Loucy (cell line): ENCODE measurements at regions not wholly inside any gene's neighbourhood (a gene's known extent, or its start where the extent isn't known, plus 50 kb on each side); places are given as distances from the start of the nearest gene placed in this dataset.
A peak's percentile ranks its signal among the peaks of the same experiment; 100 is the strongest.

Experiments
- H2AFZ ChIP-seq: fragments of 200-600 bp; sonication (generic); 2 replicates; pipeline ENCODE4 v1.6.0; 2016; ENCODE audit warnings: antibody characterized with exemption, mild to moderate bottlenecking, low read length, moderate library complexity
- H3F3A ChIP-seq: fragments of 200-600 bp; 2 replicates; pipeline ENCODE4 v1.6.0; 2016; ENCODE audit warnings: antibody characterized with exemption, low read depth, mild to moderate bottlenecking
- H3K27me3 ChIP-seq: fragments of 200-600 bp; sonication (generic); 2 replicates; pipeline ENCODE4 v1.6.1; 2014; ENCODE audit warnings: low read length, mild to moderate bottlenecking; ENCODE audit not compliant: insufficient read depth, poor library complexity, severe bottlenecking
- H3K36me3 ChIP-seq: fragments of 200-600 bp; sonication (generic); 2 replicates; pipeline ENCODE4 v1.6.1; 2016; ENCODE audit warnings: low read length; ENCODE audit not compliant: insufficient read depth
- H3K4me1 ChIP-seq: fragments of 200-600 bp; sonication (generic); 2 replicates; pipeline ENCODE4 v1.5.1; 2014; ENCODE audit warnings: low read length, mild to moderate bottlenecking; ENCODE audit not compliant: insufficient read depth, poor library complexity, severe bottlenecking
- H3K4me2 ChIP-seq: fragments of 200-600 bp; sonication (generic); 2 replicates; pipeline ENCODE4 v1.6.0; 2014; ENCODE audit warnings: antibody characterized with exemption, low read length, low read depth, mild to moderate bottlenecking; ENCODE audit not compliant: poor library complexity, severe bottlenecking
- H3K4me3 ChIP-seq: fragments of 200-600 bp; sonication (generic); 2 replicates; pipeline ENCODE4 v1.5.1; 2014; ENCODE audit warnings: low read length, mild to moderate bottlenecking, mixed read lengths; ENCODE audit not compliant: poor library complexity, severe bottlenecking
- H3K79me2 ChIP-seq: fragments of 200-600 bp; sonication (generic); 2 replicates; pipeline ENCODE4 v1.6.1; 2014; ENCODE audit warnings: low read length; ENCODE audit not compliant: insufficient read depth
- H3K9ac ChIP-seq: fragments of 200-600 bp; sonication (generic); 2 replicates; pipeline ENCODE4 v1.6.0; 2014; ENCODE audit warnings: mild to moderate bottlenecking, low read depth, low read length, moderate library complexity; ENCODE audit not compliant: poor library complexity, severe bottlenecking
- H3K9me2 ChIP-seq: fragments of 200-600 bp; sonication (generic); replicated peaks from 2 replicates; pipeline ENCODE4 v1.6.1; 2016; ENCODE audit warnings: low read depth, low read length, mixed read lengths
- H3K9me3 ChIP-seq: fragments of 200-600 bp; sonication (generic); 2 replicates; pipeline ENCODE4 v1.6.1; 2014; ENCODE audit warnings: mild to moderate bottlenecking, antibody characterized with exemption, low read length, low read depth; ENCODE audit not compliant: insufficient read depth
- H4K20me1 ChIP-seq: fragments of 200-600 bp; sonication (generic); 2 replicates; pipeline ENCODE4 v1.6.0; 2014; ENCODE audit warnings: antibody characterized with exemption, low read length, mild to moderate bottlenecking; ENCODE audit not compliant: insufficient read depth, poor library complexity, severe bottlenecking
- EZH2phosphoT487 ChIP-seq: fragments of 200-600 bp; IDR thresholded peaks from 2 replicates; pipeline ENCODE4 v1.6.1; 2018; ENCODE audit warnings: antibody characterized with exemption, mild to moderate bottlenecking, moderate library complexity, borderline replicate concordance
- TF ChIP-seq, protein P1 (sequence below): fragments of 200-600 bp; sonication (generic); conservative IDR thresholded peaks from 2 replicates; pipeline ENCODE4 v1.5.1; 2014; ENCODE audit warnings: mild to moderate bottlenecking, antibody characterized with exemption, low read length

DNA sequence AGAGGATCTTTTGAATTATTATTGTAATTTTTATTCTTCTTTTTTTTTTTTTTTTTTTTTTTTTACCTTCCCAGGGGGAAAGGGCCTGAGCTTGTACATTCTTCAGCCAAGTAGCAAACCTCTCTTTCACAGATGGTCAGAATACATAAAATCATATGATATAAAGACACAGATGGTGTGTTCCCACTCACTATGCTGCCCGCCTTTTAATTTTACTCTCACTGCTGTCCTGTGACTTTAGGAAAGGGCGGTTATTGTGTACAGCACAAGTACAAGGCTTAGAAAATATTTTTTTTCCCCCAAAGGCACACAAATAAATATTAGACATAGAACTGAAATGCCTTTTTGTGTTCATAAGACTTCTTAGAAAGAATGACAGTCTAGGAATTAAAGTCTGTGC lies 213.6 kb downstream of the RPS24 start:
- Histone ChIP-seq H3K27me3 (no peaks in the 10 kb centered on the region), H3K79me2 (peaks cover 14% of the 10 kb centered on the region), H3K4me3 (no peak overlapping the region), H3K9ac (peak overlapping the region; percentile 71), H3K36me3 (no peaks in the 10 kb centered on the region), H4K20me1 (no peaks in the 10 kb centered on the region), H3K9me3 (peaks cover 11% of the 10 kb centered on the region; the same call in 1 of the 2 replicates), H2AFZ (no peak overlapping the region), H3K4me2 (peak overlapping the region; percentile 32), H3K9me2 (no peaks in the 10 kb centered on the region), H3K4me1 (peaks cover 48% of the 10 kb centered on the region), H3F3A (peaks cover 11% of the 10 kb centered on the region; the same call in 1 of the 2 replicates)
- TF ChIP-seq, protein P1, sequence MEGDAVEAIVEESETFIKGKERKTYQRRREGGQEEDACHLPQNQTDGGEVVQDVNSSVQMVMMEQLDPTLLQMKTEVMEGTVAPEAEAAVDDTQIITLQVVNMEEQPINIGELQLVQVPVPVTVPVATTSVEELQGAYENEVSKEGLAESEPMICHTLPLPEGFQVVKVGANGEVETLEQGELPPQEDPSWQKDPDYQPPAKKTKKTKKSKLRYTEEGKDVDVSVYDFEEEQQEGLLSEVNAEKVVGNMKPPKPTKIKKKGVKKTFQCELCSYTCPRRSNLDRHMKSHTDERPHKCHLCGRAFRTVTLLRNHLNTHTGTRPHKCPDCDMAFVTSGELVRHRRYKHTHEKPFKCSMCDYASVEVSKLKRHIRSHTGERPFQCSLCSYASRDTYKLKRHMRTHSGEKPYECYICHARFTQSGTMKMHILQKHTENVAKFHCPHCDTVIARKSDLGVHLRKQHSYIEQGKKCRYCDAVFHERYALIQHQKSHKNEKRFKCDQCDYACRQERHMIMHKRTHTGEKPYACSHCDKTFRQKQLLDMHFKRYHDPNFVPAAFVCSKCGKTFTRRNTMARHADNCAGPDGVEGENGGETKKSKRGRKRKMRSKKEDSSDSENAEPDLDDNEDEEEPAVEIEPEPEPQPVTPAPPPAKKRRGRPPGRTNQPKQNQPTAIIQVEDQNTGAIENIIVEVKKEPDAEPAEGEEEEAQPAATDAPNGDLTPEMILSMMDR: no peak
- no peak for TF ChIP-seq EZH2phosphoT487

DNA sequence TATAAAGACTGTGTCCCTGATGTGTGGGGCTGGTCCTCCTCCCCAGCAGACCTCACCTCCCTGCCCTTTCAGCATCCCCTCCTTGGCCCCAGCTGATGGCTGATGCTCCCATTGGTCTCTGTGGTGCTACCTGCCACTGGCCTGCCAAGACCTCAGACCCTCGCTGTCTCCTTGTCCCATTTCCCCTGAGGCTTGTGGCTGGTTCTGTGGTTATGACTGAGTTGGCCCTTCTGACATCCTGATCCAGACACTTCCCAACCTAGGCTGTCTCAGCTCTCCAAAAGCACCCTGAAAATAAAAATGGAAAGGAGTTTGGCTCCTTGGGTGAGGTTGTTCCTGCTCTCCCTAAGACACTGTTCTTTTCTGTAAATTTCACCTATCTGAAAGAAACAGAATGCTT lies 214.2 kb downstream of the RPS24 start:
- Histone ChIP-seq H3K9me2 (no peaks in the 10 kb centered on the region), H3K27me3 (no peaks in the 10 kb centered on the region), H3K4me3 (no peak overlapping the region), H3K9ac (peak overlapping the region; percentile 71), H3K79me2 (peaks cover 20% of the 10 kb centered on the region), H3K9me3 (peaks cover 9% of the 10 kb centered on the region; the same call in 1 of the 2 replicates), H3K36me3 (no peaks in the 10 kb centered on the region), H3K4me2 (peak overlapping the region; percentile 32), H4K20me1 (no peaks in the 10 kb centered on the region), H3K4me1 (peaks cover 54% of the 10 kb centered on the region), H2AFZ (peak overlapping the region; percentile 56), H3F3A (peaks cover 11% of the 10 kb centered on the region; the same call in 1 of the 2 replicates)
- TF ChIP-seq, protein P1: no peak
- no peak for TF ChIP-seq EZH2phosphoT487

GRCh38 chr10:78248651-78249464 lies 215.2 kb downstream of the RPS24 start:
- Histone ChIP-seq H2AFZ (no peak overlapping the region), H3K79me2 (peaks cover 20% of the 10 kb centered on the region), H3K9ac (peak overlapping the region; percentile 71), H3K4me3 (no peak overlapping the region), H3K36me3 (no peaks in the 10 kb centered on the region), H3K4me2 (peak overlapping the region; percentile 64), H3K27me3 (no peaks in the 10 kb centered on the region), H3K9me3 (peaks cover 3% of the 10 kb centered on the region; the same call in 1 of the 2 replicates), H3K9me2 (no peaks in the 10 kb centered on the region), H3F3A (peaks cover 11% of the 10 kb centered on the region; the same call in 1 of the 2 replicates), H4K20me1 (no peaks in the 10 kb centered on the region), H3K4me1 (peaks cover 64% of the 10 kb centered on the region)
- TF ChIP-seq, protein P1: no peak
- no peak for TF ChIP-seq EZH2phosphoT487
